Tibial nerve (tissue), 4 donors: ENCODE measurements at regions not wholly inside any gene's neighbourhood (a gene's known extent, or its start where the extent isn't known, plus 50 kb on each side); places are given as distances from the start of the nearest gene placed in this dataset.

Experiments used
- EP300 ChIP-seq, 2 donors: sonication (generic); formaldehyde crosslinking; IDR thresholded peaks; one replicate each; pipeline ENCODE4 v1.6.1; 2017; ENCODE audit warnings: antibody characterized with exemption in 2 of 2, mild to moderate bottlenecking in 1 of 2
- POLR2A ChIP-seq, 2 donors: fragments of 450-650 bp; IDR thresholded peaks; one replicate each; pipeline ENCODE4 v1.6.1; 2017; ENCODE audit warnings: antibody characterized with exemption in 2 of 2, mild to moderate bottlenecking in 2 of 2, moderate library complexity in 2 of 2
- TF ChIP-seq, protein P1 (sequence below), 5 experiments: fragments of 200-600 bp in 3 of 5; fragments of 450-650 bp in 2 of 5; sonication (generic) in 3 of 5; IDR thresholded peaks; one replicate each; pipeline ENCODE4 v1.5.1; 2016 to 2019; ENCODE audit warnings: antibody characterized with exemption in 5 of 5, mild to moderate bottlenecking in 3 of 5, moderate library complexity in 2 of 5

DNA sequence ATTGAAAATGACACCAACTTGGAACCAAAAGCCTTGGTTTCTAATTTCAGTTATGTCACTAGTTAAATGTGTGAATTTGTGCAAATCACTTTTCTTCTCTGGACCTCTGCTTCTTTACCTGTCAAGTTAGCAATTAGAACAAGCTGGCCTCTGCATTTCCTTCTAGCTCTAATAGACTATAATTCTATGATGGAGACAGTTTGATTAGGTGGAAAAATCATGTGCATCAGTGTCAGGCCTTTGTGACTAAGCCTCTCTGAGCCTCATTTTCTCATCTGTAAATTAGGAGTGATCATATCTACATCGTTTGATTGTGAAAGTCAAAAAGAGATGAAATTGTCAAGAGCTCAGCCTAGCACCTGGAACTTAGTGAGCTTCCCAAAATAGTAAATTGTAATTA lies 712.9 kb downstream of the MECOM start:
- TF ChIP-seq EP300 (IDR thresholded peaks at IDR 0.05) (no peak), POLR2A (IDR thresholded peaks at IDR 0.05) (no peak)
- TF ChIP-seq, protein P1, sequence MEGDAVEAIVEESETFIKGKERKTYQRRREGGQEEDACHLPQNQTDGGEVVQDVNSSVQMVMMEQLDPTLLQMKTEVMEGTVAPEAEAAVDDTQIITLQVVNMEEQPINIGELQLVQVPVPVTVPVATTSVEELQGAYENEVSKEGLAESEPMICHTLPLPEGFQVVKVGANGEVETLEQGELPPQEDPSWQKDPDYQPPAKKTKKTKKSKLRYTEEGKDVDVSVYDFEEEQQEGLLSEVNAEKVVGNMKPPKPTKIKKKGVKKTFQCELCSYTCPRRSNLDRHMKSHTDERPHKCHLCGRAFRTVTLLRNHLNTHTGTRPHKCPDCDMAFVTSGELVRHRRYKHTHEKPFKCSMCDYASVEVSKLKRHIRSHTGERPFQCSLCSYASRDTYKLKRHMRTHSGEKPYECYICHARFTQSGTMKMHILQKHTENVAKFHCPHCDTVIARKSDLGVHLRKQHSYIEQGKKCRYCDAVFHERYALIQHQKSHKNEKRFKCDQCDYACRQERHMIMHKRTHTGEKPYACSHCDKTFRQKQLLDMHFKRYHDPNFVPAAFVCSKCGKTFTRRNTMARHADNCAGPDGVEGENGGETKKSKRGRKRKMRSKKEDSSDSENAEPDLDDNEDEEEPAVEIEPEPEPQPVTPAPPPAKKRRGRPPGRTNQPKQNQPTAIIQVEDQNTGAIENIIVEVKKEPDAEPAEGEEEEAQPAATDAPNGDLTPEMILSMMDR (IDR thresholded peaks at IDR 0.05): no peak
